GM19193 (cell line): ENCODE measurements at regions not wholly inside any gene's neighbourhood (a gene's known extent, or its start where the extent isn't known, plus 50 kb on each side); places are given as distances from the start of the nearest gene placed in this dataset.

ENCODE experiments used
- POLR2A ChIP-seq: IDR thresholded peaks from 4 replicates; pipeline ENCODE4 v1.6.1; 2011; ENCODE audit not compliant: insufficient read depth, insufficient read length; ENCODE audit errors: extremely low read depth

GRCh38 chr9:99561961-99562565 lies 259.6 kb upstream of the NR4A3 start:
- no peak for TF ChIP-seq POLR2A

GRCh38 chr9:99563364-99563763 lies 258.3 kb upstream of the NR4A3 start:
- TF ChIP-seq POLR2A, result no peak

GRCh38 chr9:99565203-99565602 lies 256.5 kb upstream of the NR4A3 start:
- no peak for TF ChIP-seq POLR2A

- TF ChIP-seq POLR2A, result no peak
Measured at GRCh38 chr9:99567436-99567835, 254.2 kb upstream of the NR4A3 start.

- TF ChIP-seq POLR2A, result no peak
Measured at GRCh38 chr9:99569840-99570239, 251.8 kb upstream of the NR4A3 start.

GRCh38 chr9:99572567-99572966 lies 249.1 kb upstream of the NR4A3 start:
- no peak for TF ChIP-seq POLR2A

- no peak for TF ChIP-seq POLR2A
Measured at GRCh38 chr9:99573085-99573484, 248.6 kb upstream of the NR4A3 start.

GRCh38 chr9:99573886-99574285 lies 247.8 kb upstream of the NR4A3 start:
- no peak for TF ChIP-seq POLR2A

GRCh38 chr9:99576002-99576401 lies 245.7 kb upstream of the NR4A3 start:
- no peak for TF ChIP-seq POLR2A

- no peak for TF ChIP-seq POLR2A
Measured at GRCh38 chr9:99576876-99577275, 244.8 kb upstream of the NR4A3 start.

GRCh38 chr9:99577351-99577750 lies 244.3 kb upstream of the NR4A3 start:
- no peak for TF ChIP-seq POLR2A

GRCh38 chr9:99578666-99579065 lies 243.0 kb upstream of the NR4A3 start:
- no peak for TF ChIP-seq POLR2A

- TF ChIP-seq POLR2A, result no peak
Measured at GRCh38 chr9:99579964-99580363, 241.7 kb upstream of the NR4A3 start.

- TF ChIP-seq POLR2A, result no peak
Measured at GRCh38 chr9:99582814-99583213, 238.9 kb upstream of the NR4A3 start.

GRCh38 chr9:99588299-99588698 lies 233.4 kb upstream of the NR4A3 start:
- no peak for TF ChIP-seq POLR2A

- no peak for TF ChIP-seq POLR2A
Measured at GRCh38 chr9:99588747-99589146, 232.9 kb upstream of the NR4A3 start.

GRCh38 chr9:99590410-99590809 lies 231.3 kb upstream of the NR4A3 start:
- TF ChIP-seq POLR2A, result no peak
